ENCODE measurements at regions not wholly inside any gene's neighbourhood (a gene's known extent, or its start where the extent isn't known, plus 50 kb on each side); places are given as distances from the start of the nearest gene placed in this dataset.

DNA sequence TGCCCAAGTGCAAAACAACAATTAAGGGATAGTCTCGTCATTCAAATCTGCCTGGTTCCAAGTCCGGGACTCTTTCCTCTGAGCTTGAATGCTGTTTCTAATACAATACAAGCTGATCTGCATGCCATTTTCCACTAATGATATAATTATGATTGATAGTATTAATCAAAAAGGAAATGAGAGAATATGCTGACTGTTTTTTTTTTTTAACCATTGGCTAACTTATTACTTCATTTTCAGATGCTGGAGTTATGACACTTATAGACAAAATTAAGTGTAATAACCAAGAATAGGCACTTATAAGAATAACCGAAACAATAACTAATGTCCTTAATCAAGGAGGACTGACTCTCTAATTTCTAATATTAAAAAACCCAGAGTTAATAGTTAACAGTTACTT lies 343.6 kb downstream of the LPIN1 start:
- DNase-seq: no peak

DNA sequence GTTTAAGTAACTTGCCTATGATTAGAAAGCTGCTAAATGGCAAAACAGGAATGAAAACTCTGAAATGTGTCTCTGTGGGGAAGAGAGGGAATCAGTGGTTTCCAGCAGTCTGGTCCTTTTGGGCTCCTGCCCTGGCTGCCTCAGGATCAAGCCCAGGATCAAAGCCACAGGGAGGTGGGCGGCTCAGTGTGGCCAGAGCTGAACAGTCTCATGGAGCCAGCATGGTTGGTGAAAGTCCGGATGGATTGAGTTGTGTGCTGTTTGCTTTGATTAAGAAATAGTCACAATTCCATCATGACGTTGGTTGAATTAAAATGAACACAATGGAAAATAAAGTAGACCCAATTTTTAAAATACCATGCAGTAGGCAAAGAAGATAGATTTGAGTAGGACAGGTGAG lies 344.2 kb downstream of the LPIN1 start:
- DNase-seq: no peak

DNA sequence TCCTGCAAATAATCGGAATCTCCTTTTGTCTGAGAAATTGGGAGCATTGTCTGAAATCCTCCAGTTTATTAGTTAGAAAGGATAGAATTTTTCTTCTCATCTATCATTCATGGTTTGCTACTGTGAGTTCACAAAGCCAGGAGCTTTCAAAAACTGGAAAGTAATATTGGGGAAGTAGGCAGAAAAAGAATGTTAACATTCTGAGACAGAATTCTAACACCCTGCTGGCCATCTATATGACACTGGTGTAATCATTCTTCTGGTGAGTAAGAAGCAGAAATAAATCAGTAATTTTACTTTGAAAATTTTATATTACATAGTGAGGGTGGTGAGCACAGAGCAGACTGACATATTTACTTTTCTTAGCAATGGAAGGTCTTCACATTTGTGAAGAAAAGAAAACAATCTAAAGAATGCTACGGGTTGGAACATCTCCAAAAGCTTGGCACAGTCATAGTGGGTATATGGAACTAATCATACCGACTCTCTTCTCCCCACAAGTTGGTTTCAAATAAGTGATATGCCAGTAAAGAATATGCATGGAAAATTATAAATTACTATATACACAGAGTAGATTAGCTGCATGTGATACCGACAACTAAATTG lies 344.9 kb downstream of the LPIN1 start:
- DNase-seq: no peak

DNA sequence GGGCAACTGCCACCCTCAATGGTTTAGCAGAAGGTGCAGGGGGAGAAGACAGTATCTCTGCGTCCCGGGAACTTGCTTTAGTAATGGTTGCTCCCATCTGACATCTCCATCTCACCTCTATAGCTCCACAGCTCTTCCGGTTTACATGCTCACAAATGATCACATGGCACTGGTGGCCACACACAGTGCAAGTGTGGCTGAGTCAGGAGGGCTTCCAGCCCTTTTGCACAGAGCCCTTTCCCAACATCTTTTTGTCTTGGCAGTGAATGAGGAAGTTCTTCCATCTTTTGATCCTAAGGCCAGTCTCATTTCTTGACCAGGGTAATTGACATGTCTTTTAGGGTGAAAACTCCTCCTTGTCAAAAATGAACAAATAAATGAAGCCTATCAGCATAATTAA lies 347.7 kb downstream of the LPIN1 start:
- no peak for DNase-seq

DNA sequence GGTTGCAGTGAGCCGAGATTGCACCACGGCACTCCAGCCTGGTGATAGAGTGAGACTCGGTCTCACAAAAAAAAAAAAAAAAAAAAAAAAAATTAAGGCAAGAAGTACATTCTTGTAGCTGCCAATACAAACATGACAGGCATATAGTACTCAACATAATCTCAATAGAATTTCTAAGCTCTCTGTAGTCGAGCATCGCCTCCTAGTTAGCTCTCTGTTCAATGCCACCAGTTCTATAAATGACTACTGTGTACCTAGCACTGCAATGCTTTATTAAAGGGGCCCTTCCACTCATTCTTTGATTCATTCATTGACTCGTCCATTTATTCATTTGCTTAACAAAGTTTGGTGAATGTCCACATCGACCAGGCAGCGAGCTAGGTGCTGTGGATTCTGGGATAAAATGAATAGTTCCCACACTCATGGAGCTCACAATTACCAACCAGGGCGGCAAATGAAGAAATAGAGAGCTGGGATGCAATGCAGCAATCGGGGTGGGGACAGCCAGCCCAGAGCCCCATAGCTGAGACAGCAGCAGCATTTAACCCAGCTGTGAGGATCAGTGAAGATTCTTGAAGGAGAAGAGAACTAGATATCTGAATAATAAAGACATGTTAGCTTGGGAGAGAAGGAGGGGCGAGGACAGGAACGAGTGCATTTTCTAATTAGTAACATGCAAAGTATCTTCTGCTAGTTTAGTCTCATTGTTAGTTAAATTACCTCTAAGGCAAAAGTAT lies 349.8 kb downstream of the LPIN1 start:
- no peak for DNase-seq

DNA sequence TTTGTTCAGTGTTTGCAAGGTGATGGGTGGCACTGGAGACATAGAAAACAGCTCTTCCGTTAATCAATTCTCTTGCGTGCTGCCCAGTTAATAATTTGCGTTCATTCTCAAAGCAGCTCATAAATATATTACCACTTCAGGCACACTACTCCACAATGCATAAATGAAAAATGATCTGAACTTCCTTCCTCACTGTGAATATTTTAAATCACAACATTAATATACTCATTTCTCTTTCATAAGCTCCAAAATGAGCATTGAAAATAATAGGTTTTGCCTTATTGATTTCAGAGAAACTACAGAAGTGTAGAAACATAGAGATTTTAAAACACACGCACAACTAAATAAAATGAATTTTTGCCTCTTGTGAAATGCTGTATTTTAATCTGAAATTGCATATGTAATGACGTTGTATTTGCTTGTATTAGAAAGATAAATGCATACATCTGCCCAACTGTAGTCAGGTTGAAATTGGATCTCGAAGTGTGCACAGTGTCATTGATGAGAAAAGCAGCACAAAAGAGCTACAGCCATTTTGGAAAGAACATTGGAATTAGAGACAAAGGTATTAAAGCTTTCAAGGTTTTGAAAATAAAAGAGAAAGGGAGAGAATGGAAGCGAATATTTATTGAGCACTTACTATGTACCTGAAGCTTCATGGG lies 350.5 kb downstream of the LPIN1 start:
- DNase-seq: no peak

DNA sequence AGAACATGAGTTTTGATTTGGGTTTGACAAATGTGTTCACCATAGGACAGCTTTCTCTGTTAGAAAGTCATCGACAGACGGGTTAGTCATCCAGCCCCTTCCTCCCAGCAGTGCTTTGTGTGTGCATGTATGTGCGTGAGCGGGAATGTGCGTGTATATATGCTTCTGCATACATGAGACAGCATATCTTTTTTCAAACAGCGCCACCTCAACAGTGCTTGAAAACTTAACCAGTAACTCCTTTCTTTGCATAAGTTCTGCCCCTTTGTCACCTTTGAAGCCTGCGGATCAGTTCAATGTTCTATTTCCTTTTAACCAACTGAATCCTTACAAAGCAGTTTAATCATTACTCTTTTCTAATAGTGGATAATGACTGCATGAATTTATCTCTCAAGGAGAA lies 351.4 kb downstream of the LPIN1 start:
- DNase-seq: no peak

DNA sequence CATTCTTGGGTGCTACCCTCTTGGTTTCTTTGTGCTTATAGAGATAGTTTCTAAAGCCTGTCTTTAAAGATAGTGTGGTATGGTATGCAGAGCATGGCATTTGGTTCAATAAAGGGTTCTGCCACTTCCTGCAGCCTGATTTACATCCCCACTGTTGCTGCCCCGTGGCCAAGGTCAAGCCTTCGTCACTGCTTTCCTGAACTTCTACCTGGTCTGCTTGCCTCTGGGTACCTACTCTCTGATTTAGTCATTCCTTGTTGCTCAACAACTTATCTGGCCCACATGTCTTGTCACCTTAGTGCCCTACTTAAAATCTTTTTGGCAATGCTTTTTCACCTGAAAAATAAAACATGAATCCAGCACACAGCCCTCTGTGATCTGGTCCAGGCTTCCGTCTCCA lies 352.9 kb downstream of the LPIN1 start:
- no peak for DNase-seq

DNA sequence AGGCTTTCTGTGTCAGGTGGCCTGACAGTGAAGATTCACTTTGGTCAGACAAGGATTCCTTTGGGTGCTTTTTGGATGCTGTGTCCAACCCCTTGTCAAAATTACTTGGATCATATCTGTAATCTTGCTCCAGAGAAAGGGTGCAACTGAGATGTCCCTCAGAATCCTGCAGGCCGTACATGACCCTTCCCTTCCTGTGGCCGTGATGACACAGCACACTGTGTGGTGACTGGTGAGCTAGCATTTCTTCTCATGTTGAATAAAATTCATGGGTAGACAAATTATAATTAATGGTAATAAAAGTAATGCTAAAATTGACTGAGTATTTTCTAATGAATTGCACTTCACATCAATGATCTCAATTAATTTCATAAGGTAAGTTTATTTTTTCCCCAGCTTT lies 356.2 kb downstream of the LPIN1 start:
- DNase-seq: no peak

DNA sequence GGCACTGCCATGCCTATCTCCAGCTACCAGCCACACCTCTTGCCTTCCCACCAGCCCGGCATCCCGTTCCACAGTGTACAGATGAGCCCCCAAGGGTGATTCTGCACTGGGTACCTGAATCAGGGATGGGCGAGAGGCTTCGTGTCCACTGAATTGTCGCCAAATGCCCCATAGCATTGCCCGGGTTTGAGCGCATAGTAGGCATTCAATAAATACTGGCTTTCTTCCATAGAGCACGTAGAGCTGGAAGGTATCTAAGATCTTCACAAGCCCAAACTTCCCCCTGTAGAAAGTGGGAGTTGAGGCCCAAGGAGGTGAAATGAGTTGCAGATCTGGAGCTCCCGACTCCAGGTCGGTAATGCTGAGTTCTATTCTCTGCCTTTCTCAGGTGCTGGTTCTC lies 358.7 kb downstream of the LPIN1 start:
- DNase-seq: no peak

DNA sequence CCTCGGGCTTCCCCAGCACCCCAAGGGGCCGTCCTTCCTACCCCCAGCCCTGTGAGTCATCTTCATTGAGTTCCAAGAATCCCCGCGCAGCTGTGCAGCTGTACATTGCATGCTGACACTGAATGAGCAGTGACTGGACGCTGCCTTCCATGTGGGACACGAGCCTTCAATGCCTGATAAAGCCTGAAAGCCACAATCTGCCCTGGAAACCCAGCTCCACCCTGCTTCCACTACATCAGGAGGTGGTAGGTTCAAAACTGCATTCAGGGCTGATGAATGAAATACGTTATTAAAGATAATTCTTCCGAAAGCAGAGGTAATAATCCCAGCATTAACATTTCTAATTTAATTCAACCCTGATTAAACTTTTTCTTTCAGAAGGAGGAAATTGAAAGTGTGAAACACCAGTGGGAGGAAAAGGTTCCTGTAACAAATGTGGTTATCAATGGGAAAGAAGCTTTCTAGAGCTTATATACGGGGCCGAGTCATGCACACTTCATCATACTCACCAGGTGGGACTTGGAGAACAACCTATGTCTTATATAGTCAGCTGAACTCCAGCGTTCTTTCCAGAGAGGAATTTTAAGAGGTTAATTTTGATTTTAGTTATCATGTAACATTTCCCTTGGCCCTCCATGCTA lies 360.1 kb downstream of the LPIN1 start:
- no peak for DNase-seq

DNA sequence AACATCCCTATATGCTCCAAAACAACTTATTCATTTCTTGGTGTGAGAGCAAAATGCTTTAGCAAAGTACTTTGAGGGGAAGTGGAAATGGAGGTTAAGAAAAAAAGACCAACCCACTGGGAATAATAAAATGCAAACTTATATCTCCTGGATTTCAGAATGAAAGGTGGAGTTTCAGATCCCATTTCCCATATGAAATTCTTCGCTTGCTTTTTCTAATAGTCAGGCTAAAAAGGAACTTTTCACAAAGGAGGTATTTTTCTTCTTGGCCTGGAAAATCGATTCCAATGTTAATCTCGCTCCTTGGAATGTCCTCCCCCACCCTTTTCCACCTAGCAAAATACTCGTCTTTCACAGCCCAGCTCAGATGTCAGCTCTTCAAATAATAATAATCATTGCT lies 360.9 kb downstream of the LPIN1 start:
- DNase-seq: no peak

DNA sequence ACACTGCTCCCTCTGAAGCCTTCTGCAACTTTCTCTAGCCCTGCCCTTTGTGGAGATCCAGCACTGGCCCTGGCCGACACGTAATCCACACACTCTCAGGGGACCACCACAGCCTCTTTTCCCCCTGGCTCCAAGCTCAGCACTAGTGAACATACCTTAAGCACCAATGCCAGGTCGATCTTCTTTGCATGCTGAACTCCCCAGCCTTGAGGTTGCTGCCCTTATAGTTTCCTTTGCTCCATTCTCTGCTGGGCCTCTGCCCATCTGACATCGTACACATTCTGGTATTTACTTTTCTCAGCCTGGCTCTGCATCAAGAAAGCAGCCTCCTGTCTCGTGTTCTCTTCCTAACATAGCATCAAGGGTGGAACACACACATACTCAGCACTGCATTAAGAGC lies 361.5 kb downstream of the LPIN1 start:
- DNase-seq: no peak

DNA sequence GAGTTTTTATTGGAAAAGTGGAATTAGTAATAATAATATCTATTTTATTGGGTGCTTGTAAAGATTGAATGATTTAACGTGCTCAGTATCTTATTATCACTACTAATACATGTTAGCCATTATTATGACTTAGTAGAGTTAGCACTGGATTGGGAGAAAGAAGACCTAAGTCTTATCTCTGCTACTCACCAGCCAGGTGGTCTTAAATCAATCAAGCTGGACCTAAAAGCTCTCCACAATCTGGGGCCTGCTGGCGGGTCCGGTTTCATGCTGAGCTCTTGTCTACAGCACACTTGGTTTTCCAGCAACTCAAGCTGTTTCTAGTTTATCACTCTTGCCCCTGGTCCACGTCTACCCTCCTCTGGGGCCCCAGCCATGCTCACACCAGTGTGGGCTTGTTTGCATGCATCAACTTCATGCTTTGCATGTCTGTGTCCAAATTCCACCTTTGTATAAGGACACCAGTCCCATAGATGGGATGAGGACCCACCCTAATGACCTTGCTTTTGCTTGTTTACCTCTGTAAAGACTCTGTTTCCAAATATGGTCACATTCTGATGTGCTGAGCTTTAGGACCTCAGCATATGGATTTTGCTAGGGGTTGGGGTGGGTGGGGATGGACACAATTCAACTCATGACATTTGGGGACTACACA lies 363.1 kb downstream of the LPIN1 start:
- no peak for DNase-seq

DNA sequence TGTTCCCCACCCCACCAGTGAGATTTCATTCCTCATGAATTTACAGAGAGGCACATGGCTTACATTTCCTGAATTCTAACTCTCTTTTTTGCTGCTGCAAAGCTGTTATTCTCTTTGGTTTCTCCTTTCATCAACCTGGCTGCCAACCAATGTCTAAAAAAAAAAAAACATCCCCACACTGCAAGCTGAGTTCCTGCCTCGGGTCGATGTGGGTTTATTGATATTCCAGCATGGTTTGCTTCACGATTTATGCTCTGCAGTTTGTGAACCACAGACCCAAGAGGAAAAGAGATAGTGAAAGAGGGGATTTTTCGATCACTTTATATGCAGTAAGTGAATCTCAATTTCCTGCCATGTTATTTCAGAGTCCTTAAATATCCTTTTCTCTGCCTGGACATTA lies 363.6 kb downstream of the LPIN1 start:
- no peak for DNase-seq

DNA sequence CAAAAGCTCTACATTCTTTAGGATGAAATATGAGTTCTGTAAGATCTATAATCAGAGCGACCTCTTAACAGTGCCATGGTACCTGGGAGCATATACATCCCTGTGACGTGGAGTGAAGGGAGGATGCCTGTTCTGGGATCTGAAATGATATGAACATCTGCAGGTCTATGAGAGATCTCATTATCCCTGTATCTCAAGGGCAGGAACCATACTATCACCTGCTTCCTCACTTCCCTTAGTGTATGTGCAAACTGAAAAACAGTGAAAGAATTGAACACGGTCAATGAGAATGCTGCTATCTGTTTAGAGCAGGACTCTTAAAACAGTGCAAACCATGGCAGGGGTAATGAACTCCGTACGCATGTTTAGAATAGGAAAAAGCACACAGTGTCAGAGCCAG lies 364.0 kb downstream of the LPIN1 start:
- no peak for DNase-seq

DNA sequence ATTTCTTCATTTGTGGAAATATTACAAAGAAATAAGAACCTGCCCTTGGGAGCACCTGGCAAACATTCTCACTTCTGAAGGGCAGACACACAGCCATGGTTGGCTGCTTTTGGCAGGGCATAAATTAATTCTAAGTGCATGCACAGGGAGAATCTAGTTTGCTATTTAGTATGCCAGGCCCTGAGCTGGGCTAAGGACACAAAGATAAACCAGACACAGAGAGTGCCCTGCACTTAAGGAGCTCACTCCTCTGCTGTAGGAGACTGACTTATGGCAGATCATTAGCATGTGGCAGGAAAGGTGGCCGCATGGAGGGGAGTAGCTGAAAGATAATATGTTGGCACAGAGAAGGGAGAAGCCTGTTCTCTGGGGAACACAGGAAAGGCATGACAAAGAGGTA lies 367.0 kb downstream of the LPIN1 start:
- DNase-seq: no peak

DNA sequence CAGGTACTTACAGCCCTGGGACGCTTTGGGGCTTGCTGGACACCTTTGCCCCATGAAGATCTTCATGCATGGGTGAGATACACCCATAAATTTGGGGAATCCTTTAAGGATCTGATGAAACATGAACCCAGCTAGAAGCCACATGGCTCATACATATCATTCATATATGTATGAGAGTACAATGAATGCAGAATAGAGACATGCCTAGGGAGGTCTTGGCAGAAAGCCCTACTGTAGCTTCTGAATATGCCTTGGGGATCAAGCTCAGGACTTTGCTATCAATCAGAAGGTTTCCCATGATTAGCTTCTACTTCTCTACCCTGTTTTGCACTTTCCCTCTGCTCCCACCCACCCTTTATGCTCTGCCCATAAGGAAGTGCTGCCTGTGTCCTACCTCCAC lies 368.4 kb downstream of the LPIN1 start:
- DNase-seq: no peak

DNA sequence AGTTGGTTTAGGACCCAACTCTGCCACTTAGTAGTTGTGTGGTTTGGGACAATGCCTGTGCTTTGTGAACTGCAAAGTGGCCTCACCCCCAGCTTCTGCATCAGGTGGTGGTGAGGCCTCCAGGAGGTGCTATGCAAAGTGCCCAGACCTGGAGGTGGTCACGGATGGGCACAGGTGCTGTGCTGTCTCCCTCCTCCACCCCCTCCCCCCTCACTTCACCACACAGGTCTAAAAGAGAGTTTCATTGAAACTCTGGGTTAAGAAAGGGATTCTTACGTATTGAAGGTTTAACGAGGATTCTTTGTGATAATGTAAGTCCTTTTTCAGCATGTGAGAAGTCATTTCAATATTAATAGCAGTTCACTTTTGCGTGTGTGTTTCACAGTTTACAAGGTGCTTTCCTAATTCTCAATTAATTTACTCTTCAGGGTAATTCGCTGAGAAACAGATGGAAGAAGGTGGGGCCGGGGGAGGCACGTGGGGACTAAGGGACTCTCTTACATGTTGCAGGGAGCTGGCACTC lies 369.9 kb downstream of the LPIN1 start:
- DNase-seq: no peak

DNA sequence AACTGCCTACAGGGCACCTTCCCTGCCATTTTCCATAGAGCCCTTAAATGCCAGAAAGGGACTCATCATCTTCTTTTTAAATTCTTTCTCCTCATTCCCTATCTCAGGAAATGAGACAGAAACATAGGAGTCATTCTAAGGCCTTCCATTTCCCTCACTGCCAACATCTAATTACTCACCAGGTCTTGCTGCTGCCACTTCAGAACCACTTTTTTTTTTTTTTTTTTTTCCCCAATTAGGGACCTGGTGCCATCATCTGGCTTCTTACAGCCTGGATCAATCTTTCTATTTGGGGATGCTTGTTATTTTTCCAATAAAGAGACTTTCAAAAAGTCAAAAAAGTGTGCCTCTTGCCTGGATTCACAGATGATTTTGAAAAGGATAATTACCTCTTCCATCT lies 373.4 kb downstream of the LPIN1 start:
- DNase-seq: no peak

DNA sequence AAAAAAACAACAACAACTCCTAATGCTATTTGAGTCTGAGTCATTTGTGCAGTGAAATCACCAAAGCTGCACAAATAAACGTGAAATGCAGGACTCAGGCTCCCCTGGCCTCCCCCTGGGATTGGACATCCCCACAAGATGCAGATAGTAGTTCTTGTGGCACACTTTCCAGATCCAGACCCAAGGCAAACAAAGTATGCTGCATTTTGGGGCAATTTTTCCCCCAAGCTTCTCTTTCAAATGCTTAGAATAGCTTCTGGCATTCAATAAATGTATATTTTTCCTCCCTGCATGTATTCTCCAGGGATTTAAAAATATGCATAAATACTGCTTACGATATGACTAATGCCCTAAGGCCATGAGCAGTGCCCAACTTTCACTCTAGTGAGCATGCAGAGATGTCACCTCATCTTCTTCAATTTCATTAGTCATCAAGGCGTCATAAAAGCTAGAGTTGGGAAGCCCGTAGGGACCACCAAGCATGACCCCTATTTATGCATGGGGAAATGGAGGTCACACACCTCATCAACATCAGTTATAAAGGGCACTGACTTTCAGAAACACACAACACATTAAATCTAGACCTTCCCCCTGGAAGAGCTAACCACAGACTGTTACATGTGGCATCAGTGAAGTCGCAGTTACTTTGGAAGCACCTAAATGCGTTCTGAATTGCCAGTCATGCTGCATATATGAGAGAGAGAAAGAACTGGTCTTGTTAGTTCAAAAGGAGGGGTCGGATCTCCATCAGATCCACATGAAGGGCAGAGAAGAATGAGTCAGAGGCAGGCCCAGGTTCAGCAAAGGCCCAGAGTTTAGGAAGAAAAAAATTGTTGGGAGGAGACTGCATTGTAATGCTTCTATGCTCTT lies 374.1 kb downstream of the LPIN1 start:
- DNase-seq: no peak

DNA sequence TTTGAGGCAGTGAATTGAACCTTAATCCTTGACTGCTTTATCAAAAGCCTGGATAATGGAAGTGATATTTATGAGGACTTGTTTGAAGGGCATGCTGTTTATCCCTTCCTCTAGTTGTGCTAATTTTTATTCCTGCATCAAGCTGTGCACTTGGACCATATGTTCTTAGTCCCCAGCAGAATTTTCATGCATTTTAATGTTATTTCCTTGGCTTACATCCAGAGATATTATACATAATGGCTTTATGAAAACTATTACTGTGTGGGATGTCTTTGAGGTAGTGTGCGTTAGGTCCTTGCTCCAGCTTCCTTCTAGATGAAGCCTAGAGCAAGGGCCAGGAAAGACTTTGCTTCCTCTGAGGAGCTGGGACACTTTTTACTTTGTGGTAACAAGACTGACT lies 378.4 kb downstream of the LPIN1 start:
- no peak for DNase-seq

Measured in NCI-H187 treated with DMSO at 0.1 percent for 48 hours (cell line).